ENCODE measurements at regions not wholly inside any gene's neighbourhood (a gene's known extent, or its start where the extent isn't known, plus 50 kb on each side); places are given as distances from the start of the nearest gene placed in this dataset.

- Histone ChIP-seq H3K4me1 (peaks cover 4% of the 10 kb centered on the region), H3K9ac (no peak overlapping the region), H3F3A (ENCODE audit: low read depth) (no peaks in the 10 kb centered on the region), H4K20me1 (ENCODE audit: low read depth) (no peaks in the 10 kb centered on the region), H3K4me2 (no peak overlapping the region), H3K27me3 (no peaks in the 10 kb centered on the region), H3K36me3 (no peaks in the 10 kb centered on the region), H2AFZ (replicated peaks) (no peak overlapping the region), H3K9me3 (ENCODE audit: low read depth) (no peaks in the 10 kb centered on the region), H3K4me3 (no peak overlapping the region), H3K27ac (no peak overlapping the region), H3K79me2 (ENCODE audit: low read depth) (no peaks in the 10 kb centered on the region)
- no peak overlapping the region for H3K27ac Mint-ChIP-seq
- H3K9me3 Mint-ChIP-seq = no peaks in the 10 kb centered on the region
- H3K27me3 Mint-ChIP-seq (ENCODE audit: insufficient read depth, low read depth) = no peaks in the 10 kb centered on the region
- peaks cover 1% of the 10 kb centered on the region for H3K36me3 Mint-ChIP-seq
- H3K4me3 Mint-ChIP-seq = no peak overlapping the region
- H3K4me1 Mint-ChIP-seq = peaks cover 8% of the 10 kb centered on the region
- TF ChIP-seq EZH2phosphoT487 (IDR thresholded peaks at IDR 0.05) (no peak), EZH2 (IDR thresholded peaks at IDR 0.05) (no peak), CTCF (IDR thresholded peaks at IDR 0.05) (no peak)
- no peak for DNase-seq (ENCODE audit: low spot score)
Measured at GRCh38 chr13:91122766-91123165, 224.7 kb upstream of the MIR17HG start.

GRCh38 chr13:91123456-91124127 lies 223.9 kb upstream of the MIR17HG start:
- TF ChIP-seq EZH2 (IDR thresholded peaks at IDR 0.05) (no peak), CTCF (IDR thresholded peaks at IDR 0.05) (no peak), EZH2phosphoT487 (IDR thresholded peaks at IDR 0.05) (no peak)
- Histone ChIP-seq H3F3A (ENCODE audit: low read depth) (no peaks in the 10 kb centered on the region), H4K20me1 (ENCODE audit: low read depth) (no peaks in the 10 kb centered on the region), H2AFZ (replicated peaks) (peak overlapping the region; percentile 82), H3K27me3 (no peaks in the 10 kb centered on the region), H3K9ac (no peak overlapping the region), H3K36me3 (no peaks in the 10 kb centered on the region), H3K4me3 (no peak overlapping the region), H3K79me2 (ENCODE audit: low read depth) (no peaks in the 10 kb centered on the region), H3K4me2 (no peak overlapping the region), H3K9me3 (ENCODE audit: low read depth) (no peaks in the 10 kb centered on the region), H3K27ac (no peak overlapping the region), H3K4me1 (peaks cover 4% of the 10 kb centered on the region)
- no peak for DNase-seq (ENCODE audit: low spot score)
- Mint-ChIP-seq H3K4me3 (no peak overlapping the region), H3K36me3 (peaks cover 1% of the 10 kb centered on the region), H3K27ac (no peak overlapping the region), H3K27me3 (ENCODE audit: insufficient read depth, low read depth) (no peaks in the 10 kb centered on the region), H3K9me3 (no peaks in the 10 kb centered on the region), H3K4me1 (peaks cover 8% of the 10 kb centered on the region)

- Histone ChIP-seq H3K36me3 (no peaks in the 10 kb centered on the region), H4K20me1 (ENCODE audit: low read depth) (no peaks in the 10 kb centered on the region), H3K9me3 (ENCODE audit: low read depth) (no peaks in the 10 kb centered on the region), H3K79me2 (ENCODE audit: low read depth) (no peaks in the 10 kb centered on the region), H3K9ac (no peak overlapping the region), H2AFZ (replicated peaks) (peak overlapping the region; percentile 18), H3F3A (ENCODE audit: low read depth) (no peaks in the 10 kb centered on the region), H3K4me3 (no peak overlapping the region), H3K27ac (no peak overlapping the region), H3K27me3 (no peaks in the 10 kb centered on the region), H3K4me1 (peaks cover 4% of the 10 kb centered on the region), H3K4me2 (no peak overlapping the region)
- Mint-ChIP-seq H3K9me3 (peaks cover 9% of the 10 kb centered on the region), H3K27me3 (ENCODE audit: insufficient read depth, low read depth) (no peaks in the 10 kb centered on the region), H3K4me1 (peaks cover 5% of the 10 kb centered on the region), H3K27ac (no peak overlapping the region), H3K4me3 (no peak overlapping the region), H3K36me3 (peaks cover 2% of the 10 kb centered on the region)
- TF ChIP-seq EZH2phosphoT487 (IDR thresholded peaks at IDR 0.05) (no peak), CTCF (IDR thresholded peaks at IDR 0.05) (no peak), EZH2 (IDR thresholded peaks at IDR 0.05) (no peak)
- no peak for DNase-seq (ENCODE audit: low spot score)
Measured at GRCh38 chr13:91126806-91127205, 220.7 kb upstream of the MIR17HG start.

Data from neural progenitor cell (in vitro differentiated cells).